PC-3 (cell line): ENCODE measurements at regions not wholly inside any gene's neighbourhood (a gene's known extent, or its start where the extent isn't known, plus 50 kb on each side); places are given as distances from the start of the nearest gene placed in this dataset.

ENCODE experiments used
- EZH2 ChIP-seq: fragments of 300-600 bp; sonication (generic); IDR thresholded peaks from one replicate; pipeline ENCODE4 v1.6.1; 2017; ENCODE audit warnings: antibody characterized with exemption, mild to moderate bottlenecking, low read length; ENCODE audit not compliant: unreplicated experiment
- EZH2phosphoT487 ChIP-seq: fragments of 300-600 bp; sonication (generic); IDR thresholded peaks from 2 replicates; pipeline ENCODE4 v1.6.1; 2018; ENCODE audit warnings: mild to moderate bottlenecking, antibody characterized with exemption, low read length, borderline replicate concordance
- TF ChIP-seq, protein P1 (sequence below): fragments of 300-600 bp; sonication (generic); conservative IDR thresholded peaks from 2 replicates; pipeline ENCODE4 v1.5.1; 2017; ENCODE audit warnings: antibody characterized with exemption, low read depth, mild to moderate bottlenecking, low read length

DNA sequence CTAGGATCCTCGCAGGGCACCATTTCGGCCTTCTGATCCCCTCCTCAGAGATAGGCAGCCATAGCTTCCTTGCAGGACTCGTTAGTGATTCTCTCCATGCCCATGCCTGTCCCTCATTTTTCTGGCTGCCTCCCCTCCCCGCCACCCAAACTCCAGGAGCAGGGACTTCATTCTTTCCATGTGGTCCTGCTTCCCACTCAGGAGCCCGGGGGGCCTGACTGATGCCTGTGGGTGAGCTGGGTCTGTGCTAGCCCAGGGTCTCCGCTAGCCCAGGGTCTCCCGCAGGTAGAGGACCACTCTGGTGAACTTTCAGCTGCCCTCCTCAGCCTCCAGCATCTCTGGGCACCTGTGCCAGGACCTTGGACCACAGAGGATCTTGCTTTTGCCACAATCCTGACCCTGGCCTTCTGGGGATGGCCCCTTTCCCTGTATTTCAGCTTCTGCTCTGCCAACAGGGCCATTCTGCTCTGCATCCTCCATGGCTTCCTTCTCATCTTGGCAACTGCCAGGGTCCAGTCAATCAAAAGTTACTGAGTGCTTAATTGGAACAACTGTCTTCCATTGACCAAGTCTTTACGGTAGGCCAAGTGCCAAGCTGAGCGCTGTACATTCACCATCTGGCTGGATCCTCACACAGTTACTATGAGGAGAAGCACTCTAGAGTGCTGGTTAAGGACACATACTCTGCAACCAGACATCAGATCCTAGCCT lies 152.2 kb downstream of the EFNB1 start:
- TF ChIP-seq, protein P1, sequence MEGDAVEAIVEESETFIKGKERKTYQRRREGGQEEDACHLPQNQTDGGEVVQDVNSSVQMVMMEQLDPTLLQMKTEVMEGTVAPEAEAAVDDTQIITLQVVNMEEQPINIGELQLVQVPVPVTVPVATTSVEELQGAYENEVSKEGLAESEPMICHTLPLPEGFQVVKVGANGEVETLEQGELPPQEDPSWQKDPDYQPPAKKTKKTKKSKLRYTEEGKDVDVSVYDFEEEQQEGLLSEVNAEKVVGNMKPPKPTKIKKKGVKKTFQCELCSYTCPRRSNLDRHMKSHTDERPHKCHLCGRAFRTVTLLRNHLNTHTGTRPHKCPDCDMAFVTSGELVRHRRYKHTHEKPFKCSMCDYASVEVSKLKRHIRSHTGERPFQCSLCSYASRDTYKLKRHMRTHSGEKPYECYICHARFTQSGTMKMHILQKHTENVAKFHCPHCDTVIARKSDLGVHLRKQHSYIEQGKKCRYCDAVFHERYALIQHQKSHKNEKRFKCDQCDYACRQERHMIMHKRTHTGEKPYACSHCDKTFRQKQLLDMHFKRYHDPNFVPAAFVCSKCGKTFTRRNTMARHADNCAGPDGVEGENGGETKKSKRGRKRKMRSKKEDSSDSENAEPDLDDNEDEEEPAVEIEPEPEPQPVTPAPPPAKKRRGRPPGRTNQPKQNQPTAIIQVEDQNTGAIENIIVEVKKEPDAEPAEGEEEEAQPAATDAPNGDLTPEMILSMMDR = no peak
- TF ChIP-seq EZH2phosphoT487 (no peak), EZH2 (no peak)
